ENCODE measurements at regions not wholly inside any gene's neighbourhood (a gene's known extent, or its start where the extent isn't known, plus 50 kb on each side); places are given as distances from the start of the nearest gene placed in this dataset.

DNA sequence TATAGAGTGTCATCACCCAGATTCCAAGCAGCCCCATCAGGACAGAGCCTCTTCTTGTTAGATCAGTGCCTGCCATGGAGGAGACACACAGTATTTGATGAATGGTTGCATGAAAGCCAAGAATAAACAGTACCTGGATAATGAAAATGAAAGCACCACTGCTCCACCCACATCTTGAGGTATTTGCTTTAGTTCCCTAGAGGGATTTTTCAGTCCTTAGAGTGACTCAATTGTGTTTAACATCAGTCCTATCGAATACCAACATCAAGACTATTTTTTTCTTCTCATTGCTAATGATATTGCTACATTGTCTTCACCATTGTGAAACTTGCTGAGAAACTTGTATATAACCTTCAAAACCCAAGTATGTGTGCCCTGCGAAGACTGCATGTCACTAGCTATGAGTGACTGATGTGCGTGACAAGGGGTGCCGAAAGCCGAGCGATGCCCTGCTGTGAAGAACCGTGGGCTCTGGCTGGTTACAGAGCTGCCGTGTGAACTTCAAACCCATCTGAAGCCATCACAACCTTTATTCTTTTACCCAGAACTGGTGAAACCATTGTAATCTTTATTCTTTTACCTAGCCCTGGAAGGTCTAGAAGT is 211.3 kb upstream of the FAT1 start:
- H3K4me3 ChIP-seq, result no peak overlapping the region
- WGBS (ENCODE audit: low lambda C conversion rate, missing lambda C conversion rate), result 94% methylated on average over 8 of the region's 8 CpGs
- H3K4me2 ChIP-seq, result no peak overlapping the region
- no peaks in the 10 kb centered on the region for H4K20me1 ChIP-seq (ENCODE audit: insufficient read depth, poor library complexity, severe bottlenecking)
- H3K9me3 ChIP-seq (ENCODE audit: low read depth), result no peaks in the 10 kb centered on the region
- H3K36me3 ChIP-seq (replicated peaks; ENCODE audit: insufficient read depth, low read depth), result no peaks in the 10 kb centered on the region
- peak overlapping the region; percentile 41 for H3K27ac ChIP-seq
- no peaks in the 10 kb centered on the region for H3K9me2 ChIP-seq (replicated peaks; ENCODE audit: insufficient read depth)
- H3K79me2 ChIP-seq, result no peaks in the 10 kb centered on the region
- H3K4me1 ChIP-seq (ENCODE audit: insufficient read depth), result peaks cover 18% of the 10 kb centered on the region
- no peaks in the 10 kb centered on the region for H3K27me3 ChIP-seq
- no peak overlapping the region for H2AFZ ChIP-seq
- peak; percentile 34 for DNase-seq (ENCODE audit: low spot score)
- TF ChIP-seq EZH2 (IDR thresholded peaks at IDR 0.05; ENCODE audit: borderline replicate concordance), result no peak
- TF ChIP-seq, protein P1, sequence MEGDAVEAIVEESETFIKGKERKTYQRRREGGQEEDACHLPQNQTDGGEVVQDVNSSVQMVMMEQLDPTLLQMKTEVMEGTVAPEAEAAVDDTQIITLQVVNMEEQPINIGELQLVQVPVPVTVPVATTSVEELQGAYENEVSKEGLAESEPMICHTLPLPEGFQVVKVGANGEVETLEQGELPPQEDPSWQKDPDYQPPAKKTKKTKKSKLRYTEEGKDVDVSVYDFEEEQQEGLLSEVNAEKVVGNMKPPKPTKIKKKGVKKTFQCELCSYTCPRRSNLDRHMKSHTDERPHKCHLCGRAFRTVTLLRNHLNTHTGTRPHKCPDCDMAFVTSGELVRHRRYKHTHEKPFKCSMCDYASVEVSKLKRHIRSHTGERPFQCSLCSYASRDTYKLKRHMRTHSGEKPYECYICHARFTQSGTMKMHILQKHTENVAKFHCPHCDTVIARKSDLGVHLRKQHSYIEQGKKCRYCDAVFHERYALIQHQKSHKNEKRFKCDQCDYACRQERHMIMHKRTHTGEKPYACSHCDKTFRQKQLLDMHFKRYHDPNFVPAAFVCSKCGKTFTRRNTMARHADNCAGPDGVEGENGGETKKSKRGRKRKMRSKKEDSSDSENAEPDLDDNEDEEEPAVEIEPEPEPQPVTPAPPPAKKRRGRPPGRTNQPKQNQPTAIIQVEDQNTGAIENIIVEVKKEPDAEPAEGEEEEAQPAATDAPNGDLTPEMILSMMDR (IDR thresholded peaks at IDR 0.05; ENCODE audit: poor library complexity), result no peak

DNA sequence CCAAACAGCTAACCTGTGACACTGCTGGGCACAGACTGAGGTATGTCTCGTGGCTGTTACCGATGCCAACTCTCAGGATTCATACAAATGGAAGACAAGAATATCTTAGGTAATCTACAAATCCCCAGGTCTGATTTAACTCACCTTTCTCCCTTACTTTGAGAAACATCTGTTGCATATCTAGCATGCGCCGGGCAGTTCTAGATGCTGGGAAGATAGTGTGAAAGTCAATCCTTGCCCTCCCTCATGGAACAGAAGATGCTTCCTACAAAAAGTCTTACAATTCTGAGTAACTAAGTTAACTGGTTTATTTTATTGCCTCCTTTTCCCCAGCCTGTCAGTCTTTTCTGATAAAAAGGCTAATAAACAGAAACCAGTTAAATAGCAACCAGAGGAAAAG is 212.2 kb upstream of the FAT1 start:
- H3K4me2 ChIP-seq, result peak overlapping the region; percentile 67
- WGBS (ENCODE audit: low lambda C conversion rate, missing lambda C conversion rate), result 65% methylated on average over 4 of the region's 4 CpGs
- TF ChIP-seq, protein P1 (IDR thresholded peaks at IDR 0.05; ENCODE audit: poor library complexity), result no peak
- TF ChIP-seq EZH2phosphoT487 (IDR thresholded peaks at IDR 0.05; ENCODE audit: low read depth, severe bottlenecking, unreplicated experiment) (no peak), EZH2 (IDR thresholded peaks at IDR 0.05; ENCODE audit: borderline replicate concordance) (no peak)

DNA sequence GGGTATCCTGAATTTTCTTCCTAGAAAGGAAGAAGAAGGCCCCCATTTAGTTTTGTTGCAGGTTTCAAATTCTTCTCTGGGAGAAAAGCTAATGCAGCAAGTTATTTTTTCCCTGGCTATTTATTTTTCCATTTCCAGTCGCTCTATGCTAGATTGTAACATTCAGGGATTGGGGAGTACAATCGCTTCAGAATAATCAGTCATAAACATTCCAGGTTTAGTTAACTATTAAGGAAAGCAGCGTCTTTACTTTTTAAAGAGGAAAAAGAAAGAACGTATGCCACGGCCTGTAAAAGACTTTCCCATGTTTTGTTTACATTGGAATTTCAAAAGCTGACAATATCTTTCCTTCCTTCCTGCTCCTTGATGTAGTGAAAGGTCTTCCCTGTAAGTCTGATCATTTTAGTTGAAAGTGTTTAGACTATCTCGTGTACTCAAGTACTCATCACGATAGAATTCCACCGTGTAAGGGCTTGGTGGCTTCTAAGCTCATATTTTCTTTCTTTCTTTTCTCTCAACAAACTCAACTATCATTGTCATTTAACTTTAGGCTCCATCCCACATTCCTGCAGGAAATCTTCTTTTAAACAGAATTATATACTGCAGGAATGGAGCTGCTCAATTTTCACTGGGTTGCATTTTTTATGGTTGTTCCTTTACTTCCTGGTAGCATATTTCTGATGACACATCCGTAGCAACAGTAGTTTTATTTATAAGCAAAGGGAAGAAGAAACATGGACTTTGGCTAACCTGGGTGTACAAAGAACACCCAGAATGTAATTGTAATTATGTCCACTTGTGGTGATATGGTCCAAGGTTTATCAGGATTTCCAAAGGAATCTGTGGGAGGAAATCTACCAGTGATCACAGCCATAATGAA is 213.1 kb upstream of the FAT1 start:
- Histone ChIP-seq H3K27me3 (no peaks in the 10 kb centered on the region), H2AFZ (peak overlapping the region; percentile 23), H3K27ac (peak overlapping the region; percentile 89), H3K9me3 (ENCODE audit: low read depth) (no peaks in the 10 kb centered on the region), H4K20me1 (ENCODE audit: insufficient read depth, poor library complexity, severe bottlenecking) (no peaks in the 10 kb centered on the region), H3K9me2 (replicated peaks; ENCODE audit: insufficient read depth) (no peaks in the 10 kb centered on the region), H3K4me3 (peak overlapping the region; percentile 9), H3K79me2 (no peaks in the 10 kb centered on the region), H3K36me3 (replicated peaks; ENCODE audit: insufficient read depth, low read depth) (no peaks in the 10 kb centered on the region), H3K4me1 (ENCODE audit: insufficient read depth) (peaks cover 18% of the 10 kb centered on the region), H3K4me2 (peak overlapping the region; percentile 67)
- TF ChIP-seq EZH2phosphoT487 (IDR thresholded peaks at IDR 0.05; ENCODE audit: low read depth, severe bottlenecking, unreplicated experiment), result no peak
- TF ChIP-seq EZH2 (IDR thresholded peaks at IDR 0.05; ENCODE audit: borderline replicate concordance), result no peak
- TF ChIP-seq, protein P1 (IDR thresholded peaks at IDR 0.05; ENCODE audit: poor library complexity), result peak; percentile 23
- WGBS (ENCODE audit: low lambda C conversion rate, missing lambda C conversion rate), result 21% methylated on average over 9 of the region's 9 CpGs
- peak; percentile 75 for DNase-seq (ENCODE audit: low spot score)

More for the DNA sequence above, 212.2 kb upstream of the FAT1 start:
- Histone ChIP-seq H3K27ac (peak overlapping the region; percentile 89), H3K27me3 (no peaks in the 10 kb centered on the region), H2AFZ (peak overlapping the region; percentile 23), H3K9me3 (ENCODE audit: low read depth) (no peaks in the 10 kb centered on the region), H3K4me1 (ENCODE audit: insufficient read depth) (peaks cover 18% of the 10 kb centered on the region), H3K4me3 (no peak overlapping the region), H3K9me2 (replicated peaks; ENCODE audit: insufficient read depth) (no peaks in the 10 kb centered on the region), H4K20me1 (ENCODE audit: insufficient read depth, poor library complexity, severe bottlenecking) (no peaks in the 10 kb centered on the region), H3K36me3 (replicated peaks; ENCODE audit: insufficient read depth, low read depth) (no peaks in the 10 kb centered on the region), H3K79me2 (no peaks in the 10 kb centered on the region)
- DNase-seq (ENCODE audit: low spot score), result no peak

All from hepatocyte (in vitro differentiated cells).